OCI-LY7 (cell line): ENCODE measurements at regions not wholly inside any gene's neighbourhood (a gene's known extent, or its start where the extent isn't known, plus 50 kb on each side); places are given as distances from the start of the nearest gene placed in this dataset.

Experiments used
- CTCF ChIP-seq: fragments of 200-600 bp; sonication (generic); conservative IDR thresholded peaks from 2 replicates; pipeline ENCODE4 v1.5.1; 2014; ENCODE audit warnings: mild to moderate bottlenecking, antibody characterized with exemption, low read length, moderate library complexity, mixed read lengths
- EZH2phosphoT487 ChIP-seq: fragments of 200-600 bp; sonication (generic); IDR thresholded peaks from 2 replicates; pipeline ENCODE4 v1.6.1; 2018; ENCODE audit warnings: low read depth, borderline replicate concordance, mild to moderate bottlenecking, mixed run types, antibody characterized with exemption, low read length, moderate library complexity, mixed read lengths

GRCh38 chrX:68945603-68946228 is 116.9 kb downstream of the EFNB1 start:
- TF ChIP-seq CTCF, result 0 out of 2 replicates have a peak, but pooled peaks have one; percentile 19
- no peak for TF ChIP-seq EZH2phosphoT487
